WERI-Rb-1 (cell line): ENCODE measurements at regions not wholly inside any gene's neighbourhood (a gene's known extent, or its start where the extent isn't known, plus 50 kb on each side); places are given as distances from the start of the nearest gene placed in this dataset.
"Not testable (repeated sequence)": the region's sequence is repeated elsewhere in the genome, so short reads cannot be mapped to it uniquely, and the experiment has no call there.

Experiments
- DNase-seq: peaks from one replicate; pipeline ENCODE4 v3.0.0-alpha.2; 2020
- H3K27ac ChIP-seq: fragments of 250-450 bp; sonication (Bioruptor Pico); 2 replicates; pipeline ENCODE4 v1.5.1; 2020; ENCODE audit warnings: mild to moderate bottlenecking, moderate library complexity
- H3K27me3 ChIP-seq: fragments of 250-450 bp; sonication (Bioruptor Pico); 2 replicates; pipeline ENCODE4 v1.5.1; 2021; ENCODE audit warnings: mild to moderate bottlenecking, low read depth, moderate library complexity; ENCODE audit not compliant: insufficient read depth, severe bottlenecking
- H3K36me3 ChIP-seq: fragments of 250-450 bp; sonication (Bioruptor Pico); 2 replicates; pipeline ENCODE4 v1.5.1; 2020; ENCODE audit warnings: mild to moderate bottlenecking, moderate library complexity
- H3K4me3 ChIP-seq: 2 replicates; pipeline ENCODE4 v1.5.1; 2011; ENCODE audit warnings: low read depth, mild to moderate bottlenecking, control low read depth, low read length
- H3K9me3 ChIP-seq: fragments of 250-450 bp; sonication (Bioruptor Pico); 2 replicates; pipeline ENCODE4 v1.5.1; 2021; ENCODE audit warnings: mild to moderate bottlenecking, moderate library complexity; ENCODE audit not compliant: severe bottlenecking
- TF ChIP-seq, protein P1 (sequence below): IDR thresholded peaks from 2 replicates; pipeline ENCODE4 v1.5.1; 2011; ENCODE audit warnings: low read depth, mild to moderate bottlenecking, control low read depth, inconsistent platforms, low read length

DNA sequence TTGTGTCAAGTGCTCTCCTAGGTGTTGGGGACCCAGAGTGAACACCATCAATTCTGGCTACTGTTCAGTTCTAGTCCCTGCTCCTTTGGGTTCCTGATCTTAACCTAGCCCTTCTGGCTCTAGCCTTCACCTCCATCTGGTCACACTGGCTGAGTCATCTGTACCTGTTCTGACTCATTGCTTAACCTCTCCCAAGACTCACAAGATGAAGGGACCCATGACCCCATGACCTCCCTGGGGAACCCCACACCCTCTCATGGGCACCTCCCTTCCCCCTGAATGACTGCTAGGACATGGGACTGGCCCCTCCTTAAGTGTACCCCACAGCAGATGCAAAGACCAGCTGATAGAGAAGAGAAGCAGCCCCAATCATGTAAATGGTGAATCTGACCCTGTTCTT is 345.8 kb upstream of the CDH5 start:
- TF ChIP-seq, protein P1, sequence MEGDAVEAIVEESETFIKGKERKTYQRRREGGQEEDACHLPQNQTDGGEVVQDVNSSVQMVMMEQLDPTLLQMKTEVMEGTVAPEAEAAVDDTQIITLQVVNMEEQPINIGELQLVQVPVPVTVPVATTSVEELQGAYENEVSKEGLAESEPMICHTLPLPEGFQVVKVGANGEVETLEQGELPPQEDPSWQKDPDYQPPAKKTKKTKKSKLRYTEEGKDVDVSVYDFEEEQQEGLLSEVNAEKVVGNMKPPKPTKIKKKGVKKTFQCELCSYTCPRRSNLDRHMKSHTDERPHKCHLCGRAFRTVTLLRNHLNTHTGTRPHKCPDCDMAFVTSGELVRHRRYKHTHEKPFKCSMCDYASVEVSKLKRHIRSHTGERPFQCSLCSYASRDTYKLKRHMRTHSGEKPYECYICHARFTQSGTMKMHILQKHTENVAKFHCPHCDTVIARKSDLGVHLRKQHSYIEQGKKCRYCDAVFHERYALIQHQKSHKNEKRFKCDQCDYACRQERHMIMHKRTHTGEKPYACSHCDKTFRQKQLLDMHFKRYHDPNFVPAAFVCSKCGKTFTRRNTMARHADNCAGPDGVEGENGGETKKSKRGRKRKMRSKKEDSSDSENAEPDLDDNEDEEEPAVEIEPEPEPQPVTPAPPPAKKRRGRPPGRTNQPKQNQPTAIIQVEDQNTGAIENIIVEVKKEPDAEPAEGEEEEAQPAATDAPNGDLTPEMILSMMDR: no peak

DNA sequence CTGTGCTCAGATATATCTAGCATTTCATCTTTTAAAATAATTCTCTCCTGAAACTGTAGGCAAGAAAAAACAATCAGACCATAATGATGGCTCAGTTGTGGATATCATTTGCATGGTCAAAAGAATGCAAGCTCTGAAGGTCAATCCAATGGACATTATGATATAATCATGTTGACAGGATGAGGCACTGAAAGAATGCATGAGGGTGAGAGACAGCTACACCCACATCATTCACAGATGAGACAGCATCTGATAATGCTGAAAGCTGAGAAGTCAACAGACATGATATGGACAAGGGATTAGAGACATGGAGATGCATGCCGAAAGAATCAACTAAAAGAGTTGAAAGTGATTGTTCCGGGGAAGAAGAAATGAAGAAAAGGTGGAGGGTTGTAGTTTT is 346.4 kb upstream of the CDH5 start:
- Histone ChIP-seq H3K36me3 (no peaks in the 10 kb centered on the region), H3K27ac (no peak overlapping the region), H3K27me3 (no peaks in the 10 kb centered on the region), H3K4me3 (no peak overlapping the region), H3K9me3 (peaks cover 4% of the 10 kb centered on the region)
- TF ChIP-seq, protein P1: no peak
- no peak for DNase-seq

More for the DNA sequence above, 345.8 kb upstream of the CDH5 start:
- no peak for DNase-seq
- H3K27me3 ChIP-seq: no peaks in the 10 kb centered on the region
- H3K27ac ChIP-seq: no peak overlapping the region
- H3K9me3 ChIP-seq: peaks cover 6% of the 10 kb centered on the region
- no peak overlapping the region for H3K4me3 ChIP-seq
- H3K36me3 ChIP-seq: no peaks in the 10 kb centered on the region

DNA sequence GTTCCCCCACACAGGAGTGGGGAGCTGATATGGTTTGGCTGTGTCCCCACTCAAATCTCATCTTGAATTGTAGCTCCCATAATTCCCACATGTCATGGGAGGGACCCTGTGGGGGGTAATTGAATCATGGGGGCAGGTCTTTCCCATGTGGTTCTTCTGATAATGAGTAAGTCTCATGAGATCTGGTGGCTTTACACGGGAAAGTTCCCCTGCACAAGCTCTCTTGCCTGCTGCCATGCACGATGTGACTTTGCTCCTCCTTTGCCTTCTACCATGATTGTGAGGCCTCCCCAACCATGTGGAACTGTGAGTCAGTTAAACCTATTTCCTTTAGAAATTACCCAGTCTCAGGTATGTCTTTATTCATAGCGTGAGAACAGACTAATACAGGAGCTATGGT is 347.0 kb upstream of the CDH5 start:
- not testable (repeated sequence) for H3K27ac ChIP-seq, H3K27me3 ChIP-seq, H3K4me3 ChIP-seq, DNase-seq, H3K9me3 ChIP-seq, H3K36me3 ChIP-seq

DNA sequence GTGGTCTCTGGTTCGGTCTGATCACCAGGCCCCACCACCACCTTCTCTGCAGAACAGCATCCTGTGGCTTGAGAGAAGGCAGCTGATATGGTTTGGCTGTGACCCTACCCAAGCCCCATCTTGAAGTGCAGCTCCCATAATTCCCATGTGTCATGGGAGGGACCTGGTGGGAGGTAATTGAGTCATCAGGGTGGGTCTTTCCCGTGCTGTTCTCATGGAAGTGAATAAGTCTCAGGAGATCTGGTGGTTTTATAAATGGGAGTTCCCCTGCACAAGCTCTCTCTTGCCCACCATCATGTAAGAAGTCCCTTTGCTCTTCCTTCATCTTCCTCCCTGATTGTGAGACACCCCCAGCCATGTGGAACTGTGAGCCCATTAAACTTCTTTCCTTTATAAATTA is 352.3 kb upstream of the CDH5 start:
- DNase-seq: no peak
- Histone ChIP-seq H3K27me3 (no peaks in the 10 kb centered on the region), H3K9me3 (no peaks in the 10 kb centered on the region), H3K36me3 (no peaks in the 10 kb centered on the region), H3K4me3 (no peak overlapping the region), H3K27ac (no peak overlapping the region)
- TF ChIP-seq, protein P1: no peak

DNA sequence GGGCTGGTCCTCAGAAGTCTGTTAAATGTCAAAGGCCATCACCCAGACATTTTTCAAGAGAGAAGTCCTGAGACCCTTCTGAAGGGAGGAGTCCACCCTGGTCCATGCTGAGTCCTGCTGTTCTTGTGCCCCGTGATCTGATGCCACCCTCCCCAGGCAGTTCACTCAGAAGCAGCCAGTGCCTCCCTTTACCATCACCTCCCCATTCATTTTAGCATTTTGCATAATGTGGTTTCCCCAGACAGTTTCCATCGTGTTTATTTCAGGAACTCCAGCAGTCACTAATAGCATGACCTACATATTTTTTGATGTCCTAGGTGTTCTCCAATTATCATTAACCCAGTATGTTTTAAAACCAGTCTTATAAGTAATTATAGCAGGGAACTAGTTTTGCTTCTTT is 353.0 kb upstream of the CDH5 start:
- DNase-seq: no peak
- Histone ChIP-seq H3K36me3 (no peaks in the 10 kb centered on the region), H3K27ac (no peak overlapping the region), H3K27me3 (no peaks in the 10 kb centered on the region), H3K4me3 (no peak overlapping the region), H3K9me3 (no peaks in the 10 kb centered on the region)
- TF ChIP-seq, protein P1: no peak

DNA sequence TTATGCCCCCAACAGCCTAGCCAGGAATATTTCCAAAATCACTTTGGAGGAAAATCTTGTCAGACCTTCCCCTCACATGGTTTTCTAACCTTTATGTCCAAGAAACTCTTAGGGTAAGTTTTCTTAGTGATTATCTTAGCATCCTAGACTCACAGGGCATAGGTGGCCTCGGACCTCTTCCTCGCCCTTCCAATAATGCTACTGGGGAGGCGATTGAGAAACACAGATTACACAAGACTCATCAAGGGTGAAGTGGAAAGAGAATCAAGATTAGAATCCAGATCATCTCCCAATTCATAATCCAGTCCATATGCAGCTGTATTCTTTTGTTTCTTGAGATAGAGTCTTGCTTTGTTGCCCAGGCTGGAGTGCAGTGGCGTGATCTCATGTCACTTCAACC is 358.4 kb upstream of the CDH5 start:
- DNase-seq: no peak

More for the DNA sequence above, 358.4 kb upstream of the CDH5 start:
- no peaks in the 10 kb centered on the region for H3K9me3 ChIP-seq
- no peak overlapping the region for H3K4me3 ChIP-seq
- H3K36me3 ChIP-seq: no peaks in the 10 kb centered on the region
- TF ChIP-seq, protein P1: no peak
- no peaks in the 10 kb centered on the region for H3K27me3 ChIP-seq
- no peak overlapping the region for H3K27ac ChIP-seq
